ENCODE measurements at regions not wholly inside any gene's neighbourhood (a gene's known extent, or its start where the extent isn't known, plus 50 kb on each side); places are given as distances from the start of the nearest gene placed in this dataset.

DNA sequence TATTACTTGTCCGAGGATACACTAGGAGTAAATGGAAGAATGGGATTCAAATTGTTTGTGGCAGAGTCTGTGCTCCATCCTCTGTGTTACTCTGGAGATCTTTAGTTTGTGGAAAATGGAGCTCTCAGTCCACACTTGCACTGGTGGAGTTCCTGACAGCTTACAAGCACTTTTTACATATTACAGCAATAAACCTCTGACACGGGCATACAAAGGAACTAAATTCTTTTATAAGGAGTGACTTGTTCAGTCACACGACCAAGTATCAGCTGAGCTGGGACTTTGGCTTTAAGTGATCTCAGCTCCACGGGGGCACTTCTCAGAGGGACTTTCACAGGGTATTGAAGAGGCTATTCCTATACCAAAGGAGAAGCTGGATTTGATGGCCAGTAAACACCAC is 417.5 kb downstream of the LRIG3 start:
- TF ChIP-seq, protein P1, sequence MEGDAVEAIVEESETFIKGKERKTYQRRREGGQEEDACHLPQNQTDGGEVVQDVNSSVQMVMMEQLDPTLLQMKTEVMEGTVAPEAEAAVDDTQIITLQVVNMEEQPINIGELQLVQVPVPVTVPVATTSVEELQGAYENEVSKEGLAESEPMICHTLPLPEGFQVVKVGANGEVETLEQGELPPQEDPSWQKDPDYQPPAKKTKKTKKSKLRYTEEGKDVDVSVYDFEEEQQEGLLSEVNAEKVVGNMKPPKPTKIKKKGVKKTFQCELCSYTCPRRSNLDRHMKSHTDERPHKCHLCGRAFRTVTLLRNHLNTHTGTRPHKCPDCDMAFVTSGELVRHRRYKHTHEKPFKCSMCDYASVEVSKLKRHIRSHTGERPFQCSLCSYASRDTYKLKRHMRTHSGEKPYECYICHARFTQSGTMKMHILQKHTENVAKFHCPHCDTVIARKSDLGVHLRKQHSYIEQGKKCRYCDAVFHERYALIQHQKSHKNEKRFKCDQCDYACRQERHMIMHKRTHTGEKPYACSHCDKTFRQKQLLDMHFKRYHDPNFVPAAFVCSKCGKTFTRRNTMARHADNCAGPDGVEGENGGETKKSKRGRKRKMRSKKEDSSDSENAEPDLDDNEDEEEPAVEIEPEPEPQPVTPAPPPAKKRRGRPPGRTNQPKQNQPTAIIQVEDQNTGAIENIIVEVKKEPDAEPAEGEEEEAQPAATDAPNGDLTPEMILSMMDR (IDR thresholded peaks at IDR 0.05 in 8 of 11, conservative IDR thresholded peaks at IDR 0.05 in 3 of 11), result no peak
- TF ChIP-seq POLR2A (IDR thresholded peaks at IDR 0.05), result no peak

All from spleen (tissue), 7 donors.